ENCODE measurements at regions not wholly inside any gene's neighbourhood (a gene's known extent, or its start where the extent isn't known, plus 50 kb on each side); places are given as distances from the start of the nearest gene placed in this dataset.
A peak's percentile ranks its signal among the peaks of the same experiment; 100 is the strongest.

DNA sequence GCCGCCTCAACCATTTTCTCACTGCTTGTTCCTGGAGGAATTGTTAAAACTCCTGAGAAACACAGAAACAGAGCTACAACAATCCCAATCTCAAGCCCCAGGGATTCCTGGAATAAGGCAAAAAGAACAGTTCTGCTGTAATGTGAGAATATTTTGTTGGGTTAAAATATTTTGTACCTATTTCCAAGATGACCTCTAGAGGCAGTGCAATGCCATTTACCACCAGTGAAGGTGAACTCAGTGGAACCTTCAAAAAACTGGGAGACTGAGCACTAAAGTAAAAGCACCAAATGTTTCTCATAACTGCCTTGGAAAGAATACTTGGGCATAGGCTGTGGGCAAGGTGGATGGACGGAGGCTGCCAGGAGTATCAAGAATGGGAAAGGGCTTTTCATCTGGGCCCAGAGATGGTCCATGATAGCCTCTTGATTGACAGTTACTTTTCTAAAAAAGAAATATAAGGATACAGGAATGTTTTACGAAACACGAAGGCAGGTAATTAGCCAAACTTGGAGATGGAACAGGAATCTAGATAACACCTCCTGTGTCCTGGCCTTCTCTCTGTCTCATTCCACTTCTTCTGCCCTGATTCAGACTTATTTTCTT lies 334.0 kb upstream of the FLRT2 start:
- Mint-ChIP-seq H3K4me3 (no peak overlapping the region), H3K36me3 (ENCODE audit: low read depth) (no peaks in the 10 kb centered on the region), H3K27ac (no peak overlapping the region), H3K9me3 (no peaks in the 10 kb centered on the region), H3K4me1 (no peaks in the 10 kb centered on the region), H3K27me3 (ENCODE audit: low read depth) (peaks cover 4% of the 10 kb centered on the region)
- peak in 2 of 3 experiments; percentile 22 to 29 for TF ChIP-seq CTCF (IDR thresholded peaks at IDR 0.05; ENCODE audit: unreplicated experiment in 3 of 3)

DNA sequence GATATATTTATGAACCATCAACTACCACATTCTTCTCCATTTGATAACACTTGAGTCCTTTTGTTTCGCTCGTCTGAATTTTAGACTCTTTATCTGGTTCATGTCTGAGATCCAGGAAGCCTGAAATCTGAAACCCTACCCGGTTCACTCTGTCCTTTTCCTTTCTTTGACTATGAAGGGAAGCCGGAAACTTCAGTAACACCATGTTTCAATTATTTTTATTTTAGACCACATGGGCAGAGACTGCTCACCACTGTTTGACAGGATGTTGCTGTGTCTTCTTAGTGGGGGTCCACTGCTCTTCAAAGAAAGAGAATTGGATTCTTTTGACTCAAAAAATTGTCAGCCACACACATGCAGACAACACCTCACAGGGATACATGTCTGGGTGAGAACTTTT lies 331.9 kb upstream of the FLRT2 start:
- Mint-ChIP-seq H3K27ac (peak overlapping the region in 1 of 3 experiments; percentile 22), H3K36me3 (ENCODE audit: low read depth) (no peaks in the 10 kb centered on the region), H3K4me3 (no peak overlapping the region), H3K27me3 (ENCODE audit: low read depth) (peaks cover 4% of the 10 kb centered on the region), H3K9me3 (no peaks in the 10 kb centered on the region), H3K4me1 (no peaks in the 10 kb centered on the region)
- TF ChIP-seq CTCF (IDR thresholded peaks at IDR 0.05; ENCODE audit: unreplicated experiment in 3 of 3) = no peak

- TF ChIP-seq CTCF (IDR thresholded peaks at IDR 0.05; ENCODE audit: unreplicated experiment in 3 of 3) = no peak
- Mint-ChIP-seq H3K4me1 (no peaks in the 10 kb centered on the region), H3K36me3 (ENCODE audit: low read depth) (no peaks in the 10 kb centered on the region), H3K27ac (no peak overlapping the region), H3K27me3 (ENCODE audit: low read depth) (no peaks in the 10 kb centered on the region), H3K4me3 (no peak overlapping the region), H3K9me3 (peaks cover 6% of the 10 kb centered on the region)
These were observed 324.1 kb upstream of the FLRT2 start for GRCh38 chr14:85205875-85206274.

GRCh38 chr14:85214471-85214870 lies 315.5 kb upstream of the FLRT2 start:
- TF ChIP-seq CTCF (IDR thresholded peaks at IDR 0.05; ENCODE audit: unreplicated experiment in 3 of 3) = no peak
- no peaks in the 10 kb centered on the region for H3K4me1 Mint-ChIP-seq

DNA sequence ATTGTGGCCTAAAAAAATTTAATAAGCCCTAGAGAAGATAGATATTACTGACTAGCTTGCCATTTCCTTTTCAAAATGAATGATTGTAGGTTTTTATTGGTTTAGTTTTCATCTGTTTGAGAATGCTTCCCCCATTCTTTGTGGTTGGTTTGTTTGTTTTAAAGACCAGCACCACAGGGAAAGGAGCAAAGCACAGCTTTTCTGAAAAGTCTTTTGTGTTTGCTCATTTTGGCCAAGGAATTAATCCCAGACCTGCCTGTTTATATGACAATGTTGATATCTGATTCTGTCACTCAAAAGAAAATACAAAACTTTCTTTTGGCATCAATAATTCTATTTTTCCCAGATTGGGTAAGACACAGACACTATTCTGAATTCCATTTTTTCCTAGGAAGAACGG lies 312.5 kb upstream of the FLRT2 start:
- no peak for TF ChIP-seq CTCF (IDR thresholded peaks at IDR 0.05; ENCODE audit: unreplicated experiment in 3 of 3)
- H3K9me3 Mint-ChIP-seq = peaks cover 7% of the 10 kb centered on the region
- H3K27me3 Mint-ChIP-seq (ENCODE audit: low read depth) = no peaks in the 10 kb centered on the region
- H3K4me3 Mint-ChIP-seq = no peak overlapping the region
- H3K4me1 Mint-ChIP-seq = peaks cover 4% of the 10 kb centered on the region
- no peak overlapping the region for H3K27ac Mint-ChIP-seq
- no peaks in the 10 kb centered on the region for H3K36me3 Mint-ChIP-seq (ENCODE audit: low read depth)

More at GRCh38 chr14:85214471-85214870, 315.5 kb upstream of the FLRT2 start:
- Mint-ChIP-seq H3K27ac (no peak overlapping the region), H3K9me3 (peaks cover 15% of the 10 kb centered on the region), H3K27me3 (ENCODE audit: low read depth) (no peaks in the 10 kb centered on the region), H3K4me3 (no peak overlapping the region), H3K36me3 (ENCODE audit: low read depth) (no peaks in the 10 kb centered on the region)

- TF ChIP-seq CTCF (IDR thresholded peaks at IDR 0.05; ENCODE audit: unreplicated experiment in 3 of 3) = no peak
- H3K36me3 Mint-ChIP-seq (ENCODE audit: low read depth) = no peaks in the 10 kb centered on the region
- peaks cover 12% of the 10 kb centered on the region for H3K4me1 Mint-ChIP-seq
- no peak overlapping the region for H3K27ac Mint-ChIP-seq
- no peaks in the 10 kb centered on the region for H3K9me3 Mint-ChIP-seq
- H3K27me3 Mint-ChIP-seq (ENCODE audit: low read depth) = no peaks in the 10 kb centered on the region
- no peak overlapping the region for H3K4me3 Mint-ChIP-seq
These were observed 311.0 kb upstream of the FLRT2 start for GRCh38 chr14:85218982-85219381.
